ENCODE measurements at regions not wholly inside any gene's neighbourhood (a gene's known extent, or its start where the extent isn't known, plus 50 kb on each side); places are given as distances from the start of the nearest gene placed in this dataset.

- Mint-ChIP-seq H3K4me3 (no peak overlapping the region), H3K27ac (no peak overlapping the region), H3K27me3 (peaks cover 11% of the 10 kb centered on the region), H3K9me3 (no peaks in the 10 kb centered on the region), H3K4me1 (no peaks in the 10 kb centered on the region), H3K36me3 (no peaks in the 10 kb centered on the region)
- DNase-seq (ENCODE audit: low spot score in 2 of 2) (no peak), ATAC-seq (ENCODE audit: low read depth) (no peak)
Measured at GRCh38 chr4:71231129-71232055, 107.4 kb upstream of the SLC4A4 start.

GRCh38 chr4:71232056-71232430 lies 106.8 kb upstream of the SLC4A4 start:
- ATAC-seq (ENCODE audit: low read depth), result no peak
- H3K9me3 Mint-ChIP-seq, result no peaks in the 10 kb centered on the region
- no peak for DNase-seq (ENCODE audit: low spot score in 2 of 2)
- no peak overlapping the region for H3K4me3 Mint-ChIP-seq
- no peaks in the 10 kb centered on the region for H3K36me3 Mint-ChIP-seq
- peaks cover 7% of the 10 kb centered on the region for H3K27me3 Mint-ChIP-seq
- no peak overlapping the region for H3K27ac Mint-ChIP-seq
- no peaks in the 10 kb centered on the region for H3K4me1 Mint-ChIP-seq

- Mint-ChIP-seq H3K36me3 (no peaks in the 10 kb centered on the region), H3K4me3 (no peak overlapping the region), H3K27ac (no peak overlapping the region), H3K27me3 (peaks cover 6% of the 10 kb centered on the region), H3K9me3 (no peaks in the 10 kb centered on the region), H3K4me1 (no peaks in the 10 kb centered on the region)
- no peak for ATAC-seq (ENCODE audit: low read depth)
- DNase-seq (ENCODE audit: low spot score in 2 of 2), result no peak
Measured at GRCh38 chr4:71232846-71233245, 106.0 kb upstream of the SLC4A4 start.

GRCh38 chr4:71235311-71236201 lies 103.3 kb upstream of the SLC4A4 start:
- Mint-ChIP-seq H3K9me3 (no peaks in the 10 kb centered on the region), H3K4me1 (no peaks in the 10 kb centered on the region), H3K36me3 (no peaks in the 10 kb centered on the region), H3K27me3 (peaks cover 6% of the 10 kb centered on the region), H3K27ac (no peak overlapping the region), H3K4me3 (no peak overlapping the region)
- ATAC-seq (ENCODE audit: low read depth) (no peak), DNase-seq (ENCODE audit: low spot score in 2 of 2) (no peak)

- no peaks in the 10 kb centered on the region for H3K4me1 Mint-ChIP-seq
- ATAC-seq (ENCODE audit: low read depth), result no peak
- H3K9me3 Mint-ChIP-seq, result no peaks in the 10 kb centered on the region
- peaks cover 6% of the 10 kb centered on the region for H3K27me3 Mint-ChIP-seq
- no peak for DNase-seq (ENCODE audit: low spot score in 2 of 2)
- H3K36me3 Mint-ChIP-seq, result no peaks in the 10 kb centered on the region
- H3K4me3 Mint-ChIP-seq, result no peak overlapping the region
- H3K27ac Mint-ChIP-seq, result no peak overlapping the region
Measured at GRCh38 chr4:71236226-71236625, 102.6 kb upstream of the SLC4A4 start.

GRCh38 chr4:71237641-71238040 lies 101.2 kb upstream of the SLC4A4 start:
- Mint-ChIP-seq H3K4me3 (no peak overlapping the region), H3K9me3 (no peaks in the 10 kb centered on the region), H3K4me1 (no peaks in the 10 kb centered on the region), H3K27ac (no peak overlapping the region), H3K36me3 (no peaks in the 10 kb centered on the region), H3K27me3 (peaks cover 6% of the 10 kb centered on the region)
- no peak for ATAC-seq (ENCODE audit: low read depth)
- DNase-seq (ENCODE audit: low spot score in 2 of 2), result no peak

- no peaks in the 10 kb centered on the region for H3K4me1 Mint-ChIP-seq
- ATAC-seq (ENCODE audit: low read depth) (no peak), DNase-seq (ENCODE audit: low spot score in 2 of 2) (no peak)
- H3K4me3 Mint-ChIP-seq, result no peak overlapping the region
- H3K9me3 Mint-ChIP-seq, result no peaks in the 10 kb centered on the region
- H3K27me3 Mint-ChIP-seq, result peaks cover 3% of the 10 kb centered on the region
- H3K36me3 Mint-ChIP-seq, result no peaks in the 10 kb centered on the region
- no peak overlapping the region for H3K27ac Mint-ChIP-seq
Measured at GRCh38 chr4:71239365-71239764, 99.5 kb upstream of the SLC4A4 start.

- DNase-seq (ENCODE audit: low spot score in 2 of 2) (no peak), ATAC-seq (ENCODE audit: low read depth) (no peak)
- Mint-ChIP-seq H3K27me3 (peaks cover 3% of the 10 kb centered on the region), H3K4me1 (no peaks in the 10 kb centered on the region), H3K36me3 (no peaks in the 10 kb centered on the region), H3K4me3 (no peak overlapping the region), H3K27ac (no peak overlapping the region), H3K9me3 (no peaks in the 10 kb centered on the region)
Measured at GRCh38 chr4:71240094-71240493, 98.7 kb upstream of the SLC4A4 start.

- peaks cover 2% of the 10 kb centered on the region for H3K27me3 Mint-ChIP-seq
- H3K36me3 Mint-ChIP-seq, result no peaks in the 10 kb centered on the region
- no peak overlapping the region for H3K27ac Mint-ChIP-seq
- H3K4me1 Mint-ChIP-seq, result no peaks in the 10 kb centered on the region
- no peak for ATAC-seq (ENCODE audit: low read depth)
- no peaks in the 10 kb centered on the region for H3K9me3 Mint-ChIP-seq
- H3K4me3 Mint-ChIP-seq, result no peak overlapping the region
- no peak for DNase-seq (ENCODE audit: low spot score in 2 of 2)
Measured at GRCh38 chr4:71241501-71242288, 97.1 kb upstream of the SLC4A4 start.

GRCh38 chr4:71243091-71243833 lies 95.6 kb upstream of the SLC4A4 start:
- no peak for ATAC-seq (ENCODE audit: low read depth)
- DNase-seq (ENCODE audit: low spot score in 2 of 2), result no peak
- peaks cover 2% of the 10 kb centered on the region for H3K27me3 Mint-ChIP-seq
- no peaks in the 10 kb centered on the region for H3K36me3 Mint-ChIP-seq
- H3K9me3 Mint-ChIP-seq, result no peaks in the 10 kb centered on the region
- no peak overlapping the region for H3K27ac Mint-ChIP-seq
- H3K4me3 Mint-ChIP-seq, result no peak overlapping the region
- H3K4me1 Mint-ChIP-seq, result no peaks in the 10 kb centered on the region

- Mint-ChIP-seq H3K4me1 (no peaks in the 10 kb centered on the region), H3K27ac (no peak overlapping the region), H3K9me3 (no peaks in the 10 kb centered on the region), H3K36me3 (no peaks in the 10 kb centered on the region), H3K27me3 (no peaks in the 10 kb centered on the region), H3K4me3 (no peak overlapping the region)
- DNase-seq (ENCODE audit: low spot score in 2 of 2) (no peak), ATAC-seq (ENCODE audit: low read depth) (no peak)
Measured at GRCh38 chr4:71247706-71248105, 91.1 kb upstream of the SLC4A4 start.

- Mint-ChIP-seq H3K36me3 (no peaks in the 10 kb centered on the region), H3K27me3 (no peaks in the 10 kb centered on the region), H3K27ac (no peak overlapping the region), H3K4me3 (no peak overlapping the region), H3K4me1 (peaks cover 6% of the 10 kb centered on the region), H3K9me3 (no peaks in the 10 kb centered on the region)
- DNase-seq (ENCODE audit: low spot score in 2 of 2), result no peak
- ATAC-seq (ENCODE audit: low read depth), result no peak
Measured at GRCh38 chr4:71251261-71251660, 87.6 kb upstream of the SLC4A4 start.

- Mint-ChIP-seq H3K9me3 (no peaks in the 10 kb centered on the region), H3K27me3 (peaks cover 3% of the 10 kb centered on the region)
- ATAC-seq (ENCODE audit: low read depth), result no peak
Measured at GRCh38 chr4:71253545-71253944, 85.3 kb upstream of the SLC4A4 start.

More at GRCh38 chr4:71253545-71253944, 85.3 kb upstream of the SLC4A4 start:
- Mint-ChIP-seq H3K27ac (no peak overlapping the region), H3K4me1 (peaks cover 6% of the 10 kb centered on the region), H3K36me3 (no peaks in the 10 kb centered on the region), H3K4me3 (no peak overlapping the region)
- DNase-seq (ENCODE audit: low spot score in 2 of 2), result no peak
